Heart left ventricle (tissue), 16 donors: ENCODE measurements at regions not wholly inside any gene's neighbourhood (a gene's known extent, or its start where the extent isn't known, plus 50 kb on each side); places are given as distances from the start of the nearest gene placed in this dataset.

ENCODE experiments used
- ATAC-seq, 4 donors: fragments of 200-7000 bp; cut with Tn5 transposase; one replicate each; pipeline ENCODE4 v1.9.1; 2020 to 2022; ENCODE audit warnings: moderate library complexity in 4 of 4, mild to moderate bottlenecking in 3 of 4, moderate number of reproducible peaks in 1 of 4
- DNase-seq, 5 donors: peaks; one replicate each; pipeline ENCODE4 v3.0.0-alpha.2; 2020
- H3K27ac ChIP-seq, 12 donors: fragments of 200-600 bp; sonication (generic) in 4 of 12; one replicate each; pipeline versions ENCODE4 v1.5.0 to v1.8.0; 2016 to 2022; ENCODE audit warnings: mild to moderate bottlenecking in 2 of 12
- H3K27me3 ChIP-seq, 9 donors: fragments of 200-600 bp; sonication (generic) in 2 of 9; one replicate each; pipeline versions ENCODE4 v1.5.1 to v1.8.0; 2016 to 2022; ENCODE audit warnings: mild to moderate bottlenecking in 3 of 9
- H3K36me3 ChIP-seq, 9 donors: fragments of 200-600 bp; sonication (generic) in 2 of 9; one replicate each; pipeline versions ENCODE4 v1.5.0 to v1.8.0; 2018 to 2022; ENCODE audit warnings: mild to moderate bottlenecking in 2 of 9
- H3K4me1 ChIP-seq, 12 donors: fragments of 200-600 bp; sonication (generic) in 4 of 12; one replicate each; pipeline versions ENCODE4 v1.5.0 to v1.8.0; 2016 to 2022; ENCODE audit warnings: mild to moderate bottlenecking in 3 of 12
- H3K4me3 ChIP-seq, 12 donors: fragments of 200-600 bp; sonication (generic) in 4 of 12; one replicate each; pipeline versions ENCODE4 v1.5.0 to v1.8.0; 2017 to 2022; ENCODE audit warnings: mild to moderate bottlenecking in 9 of 12, moderate library complexity in 4 of 12
- H3K9me3 ChIP-seq, 12 donors: fragments of 200-600 bp; sonication (generic) in 4 of 12; one replicate each; pipeline versions ENCODE4 v1.5.0 to v1.8.0; 2016 to 2022; ENCODE audit warnings: mild to moderate bottlenecking in 1 of 12
- CTCF ChIP-seq, 12 donors: fragments of 200-600 bp; sonication (generic) in 4 of 12; IDR thresholded peaks; one replicate each; pipeline versions ENCODE4 v1.5.0 to v1.8.0; 2018 to 2022; ENCODE audit warnings: antibody characterized with exemption in 12 of 12, mild to moderate bottlenecking in 5 of 12
- POLR2A ChIP-seq, 2 donors: fragments of 450-650 bp; IDR thresholded peaks; one replicate each; pipeline ENCODE4 v1.6.1; 2017; ENCODE audit warnings: antibody characterized with exemption in 2 of 2, mild to moderate bottlenecking in 2 of 2, moderate library complexity in 2 of 2
- WGBS, 4 donors: extraction: QIAGEN DNeasy Blood & Tissue Kit in 2 of 4; methylation state at CpG; one replicate each; pipeline versions ENCODE4 v1.1.5 to v1.1.7; 2013 to 2018; 5-methylcytosine and 5-hydroxymethylcytosine counted together
- intact Hi-C, 10 donors: fragments of 100-400 bp; cut with DNase I; formaldehyde crosslinking; loops; one replicate each; pipeline versions ENCODE4 v1.11.1 to v1.14.2; 2022
- donor health status: ischemic (EF 13 %, LVEDD 7.1; RV severe dilation, severe dysfunction).
- donor health status: healthy with polysubstance abuse.
- donor health status: DM: no; HTN: yes; CAD: no.
- donor health status: DM: no; HTN: no; CAD: no.
- donor health status: ischemic (EF 25% LVEDD 6.9; RV normal size, moderate dysfunction).
- donor health status: ischemic (EF 25% LVEDD 5.7; RV mildly dilated, moderate dysfunction).
- donor health status: healthy.
- donor health status: DM: yes; HTN: yes; CAD: no.
- donor health status: ischemic (EF 35%, LVEDD 5.7; RV mildly dilated, moderate dysfunction).
- donor health status: nonischemic (EF 11% LVEDD 7.7; RV severe dilation, severe dysfunction).
- donor health status: DM: yes; HTN: yes; CAD: no.
- donor health status: PGD.
- donor health status: ischemic (EF 29% LVEDD 5.4; RV normal size, mild dysfunction).
- donor health status: nonischemic (EF 23%, LVEDD 6.1; RV moderate dilation, normal function).

- WGBS, 4 donors = 74 to 81% (median 75%) methylated on average over 10 of the region's 10 CpGs
- no peak overlapping the region for H3K4me3 ChIP-seq
These were observed 260.8 kb upstream of the G2E3 start for GRCh38 chr14:30297876-30298795.

GRCh38 chr14:30299915-30300314, 259.0 kb upstream of the G2E3 start:
- Histone ChIP-seq H3K9me3 (no peaks in the 10 kb centered on the region), H3K4me1 (peaks cover 0 to 7% (median 0%) of the 10 kb centered on the region in 12 donors), H3K27ac (no peak overlapping the region), H3K4me3 (no peak overlapping the region), H3K27me3 (no peaks in the 10 kb centered on the region), H3K36me3 (no peaks in the 10 kb centered on the region)
- no peak for TF ChIP-seq POLR2A (IDR thresholded peaks at IDR 0.05)
- no peak for TF ChIP-seq CTCF (IDR thresholded peaks at IDR 0.05)
- intact Hi-C loops = no loop called here
- DNase-seq (no peak), ATAC-seq (no peak)
- WGBS, 4 donors = 20 to 24% (median 22%) methylated on average over 8 of the region's 8 CpGs

More at GRCh38 chr14:30297876-30298795, 260.8 kb upstream of the G2E3 start:
- ATAC-seq (no peak), DNase-seq (no peak)
- Histone ChIP-seq H3K27ac (no peak overlapping the region), H3K36me3 (no peaks in the 10 kb centered on the region), H3K4me1 (peaks cover 0 to 7% (median 0%) of the 10 kb centered on the region in 12 donors), H3K9me3 (no peaks in the 10 kb centered on the region), H3K27me3 (no peaks in the 10 kb centered on the region)
- intact Hi-C loops = no loop called here
- TF ChIP-seq CTCF (IDR thresholded peaks at IDR 0.05) (no peak), POLR2A (IDR thresholded peaks at IDR 0.05) (no peak)

- Histone ChIP-seq H3K4me3 (no peak overlapping the region), H3K4me1 (peaks cover 0 to 7% (median 0%) of the 10 kb centered on the region in 12 donors), H3K36me3 (no peaks in the 10 kb centered on the region), H3K27me3 (no peaks in the 10 kb centered on the region), H3K9me3 (no peaks in the 10 kb centered on the region), H3K27ac (no peak overlapping the region)
- intact Hi-C loops = no loop called here
- TF ChIP-seq POLR2A (IDR thresholded peaks at IDR 0.05) = no peak
- no peak for TF ChIP-seq CTCF (IDR thresholded peaks at IDR 0.05)
- WGBS, 4 donors = 74 to 86% (median 85%) methylated on average over 1 of the region's 1 CpG
- ATAC-seq (no peak), DNase-seq (no peak)
These were observed 255.6 kb upstream of the G2E3 start for GRCh38 chr14:30303350-30303749.

GRCh38 chr14:30305346-30305745, 253.6 kb upstream of the G2E3 start:
- H3K27ac ChIP-seq = no peak overlapping the region
- 71 to 85% (median 76%) methylated on average over 1 of the region's 1 CpG for WGBS, 4 donors
- no peak for DNase-seq
- no peak overlapping the region for H3K4me3 ChIP-seq
- no peak for ATAC-seq
- no peaks in the 10 kb centered on the region for H3K9me3 ChIP-seq
- TF ChIP-seq POLR2A (IDR thresholded peaks at IDR 0.05) (no peak), CTCF (IDR thresholded peaks at IDR 0.05) (no peak)
- H3K27me3 ChIP-seq = no peaks in the 10 kb centered on the region
- H3K36me3 ChIP-seq = no peaks in the 10 kb centered on the region
- H3K4me1 ChIP-seq = no peaks in the 10 kb centered on the region
- intact Hi-C loops = no loop called here
